Caco-2 (cell line): ENCODE measurements at regions not wholly inside any gene's neighbourhood (a gene's known extent, or its start where the extent isn't known, plus 50 kb on each side); places are given as distances from the start of the nearest gene placed in this dataset.

Experiments
- BruUV-seq: library from RNA; stranded (reverse); fragments of 400-500 nt; replicated peaks from 2 replicates; lab custom pipeline; 2021; lab: Mats Ljungman, UMichigan
- CTCF ChIA-PET: fragments of 300-600 bp; sonication (Branson Sonifier 250); formaldehyde crosslinking; loops from one replicate; lab custom pipeline; 2022; ENCODE audit warnings: antibody characterized with exemption; lab: Charles Lee
- POLR2A ChIA-PET: fragments of 300-600 bp; sonication (Branson Sonifier 250); formaldehyde crosslinking; loops from one replicate; lab custom pipeline; 2022; ENCODE audit warnings: antibody characterized with exemption; lab: Charles Lee
- DNase-seq, 2 experiments: peaks; one replicate each; pipeline versions ENCODE4 v3.0.0 to v3.0.0-alpha.2; 2020 to 2022
- H3K27me3 ChIP-seq: replicated peaks from 2 replicates; pipeline ENCODE4 v1.6.0; 2011; ENCODE audit warnings: low read length; ENCODE audit not compliant: control insufficient read depth, insufficient read depth
- H3K36me3 ChIP-seq: 2 replicates; pipeline ENCODE4 v1.5.1; 2011; ENCODE audit warnings: low read length; ENCODE audit not compliant: control insufficient read depth, insufficient read depth
- H3K4me1 ChIP-seq: fragments of 250-450 bp; sonication (Bioruptor Pico); 2 replicates; pipeline ENCODE4 v1.5.1; 2020; ENCODE audit warnings: mild to moderate bottlenecking
- H3K4me3 ChIP-seq: 2 replicates; pipeline ENCODE4 v1.5.1; 2011; ENCODE audit warnings: low read depth, mild to moderate bottlenecking, control low read depth, low read length
- H3K9me3 ChIP-seq: fragments of 250-450 bp; sonication (Bioruptor Pico); 2 replicates; pipeline ENCODE4 v1.5.1; 2020; ENCODE audit warnings: mild to moderate bottlenecking, moderate library complexity
- H3K27ac Mint-ChIP-seq: one replicate; pipeline ENCODE4 v1.8.0; 2022; ENCODE audit warnings: mixed read lengths; ENCODE audit not compliant: unreplicated experiment
- H3K27me3 Mint-ChIP-seq: one replicate; pipeline ENCODE4 v1.8.0; 2022; ENCODE audit warnings: mixed read lengths; ENCODE audit not compliant: insufficient read depth, unreplicated experiment
- H3K36me3 Mint-ChIP-seq: one replicate; pipeline ENCODE4 v1.8.0; 2022; ENCODE audit warnings: mild to moderate bottlenecking, mixed read lengths; ENCODE audit not compliant: insufficient read depth, unreplicated experiment
- H3K4me1 Mint-ChIP-seq: one replicate; pipeline ENCODE4 v1.8.0; 2022; ENCODE audit warnings: low read depth, mixed read lengths; ENCODE audit not compliant: unreplicated experiment
- H3K4me3 Mint-ChIP-seq: one replicate; pipeline ENCODE4 v1.8.0; 2022; ENCODE audit warnings: mild to moderate bottlenecking, moderate library complexity, mixed read lengths; ENCODE audit not compliant: unreplicated experiment
- H3K9me3 Mint-ChIP-seq: one replicate; pipeline ENCODE4 v1.8.0; 2022; ENCODE audit warnings: mixed read lengths; ENCODE audit not compliant: unreplicated experiment
- intact Hi-C: fragments of 100-400 bp; cut with micrococcal nuclease; formaldehyde crosslinking; loops from one replicate; pipeline ENCODE4 v1.10.0; 2022; ENCODE audit not compliant: unreplicated experiment
- TF ChIP-seq, protein P1 (sequence below), 2 experiments: fragments of 200-600 bp in 1 of 2; IDR thresholded peaks; 1 replicate in 1 of 2; 2 replicates in 1 of 2; pipeline versions ENCODE4 v1.5.1 to v1.8.0; 2011 to 2022; ENCODE audit warnings: antibody characterized with exemption in 1 of 2, control low read depth in 1 of 2, inconsistent platforms in 1 of 2, low read depth in 1 of 2, low read length in 1 of 2, mild to moderate bottlenecking in 1 of 2, moderate library complexity in 1 of 2; ENCODE audit not compliant: insufficient read depth in 1 of 2, severe bottlenecking in 1 of 2, unreplicated experiment in 1 of 2

DNA sequence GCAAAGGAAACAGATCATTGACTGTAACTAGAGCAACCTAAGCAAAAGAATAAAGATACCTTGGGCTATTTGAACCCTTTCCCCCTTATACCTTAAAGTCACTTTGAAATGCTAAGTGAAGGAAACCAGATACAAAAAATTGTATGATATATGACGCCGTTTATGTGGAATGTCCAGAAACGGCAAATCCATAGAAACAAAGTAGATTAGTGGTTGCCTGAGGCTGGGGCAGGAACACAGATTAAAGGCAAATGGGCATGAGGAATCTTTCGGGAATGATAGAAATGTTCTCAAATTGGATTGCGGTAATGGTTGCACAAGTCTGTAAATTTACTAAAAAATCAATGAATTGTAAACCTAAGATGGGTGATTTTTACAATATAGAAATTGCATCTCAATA, 160.1 kb upstream of the CCDC54 start:
- no peaks in the 10 kb centered on the region for H3K27me3 ChIP-seq

DNA sequence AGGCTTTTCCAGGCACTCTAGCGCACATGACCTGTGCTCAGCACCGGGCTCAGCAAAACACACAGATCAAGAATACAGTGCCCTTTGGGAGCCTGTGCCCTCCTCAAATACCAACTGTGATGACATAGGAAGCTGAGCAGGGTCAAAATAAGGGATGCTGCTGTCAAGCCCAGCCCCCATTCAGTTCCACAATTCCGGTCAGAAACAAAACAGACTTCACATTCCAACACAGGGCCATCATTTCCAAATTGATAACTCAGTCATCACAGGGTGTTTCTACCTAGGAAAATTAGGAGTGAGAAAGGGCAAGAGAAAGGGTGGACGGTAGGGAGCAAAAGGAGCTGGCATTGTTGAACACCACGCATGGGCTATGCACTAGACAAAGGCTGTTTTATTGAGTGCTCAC, 158.4 kb upstream of the CCDC54 start:
- DNase-seq, result no peak
- TF ChIP-seq, protein P1, sequence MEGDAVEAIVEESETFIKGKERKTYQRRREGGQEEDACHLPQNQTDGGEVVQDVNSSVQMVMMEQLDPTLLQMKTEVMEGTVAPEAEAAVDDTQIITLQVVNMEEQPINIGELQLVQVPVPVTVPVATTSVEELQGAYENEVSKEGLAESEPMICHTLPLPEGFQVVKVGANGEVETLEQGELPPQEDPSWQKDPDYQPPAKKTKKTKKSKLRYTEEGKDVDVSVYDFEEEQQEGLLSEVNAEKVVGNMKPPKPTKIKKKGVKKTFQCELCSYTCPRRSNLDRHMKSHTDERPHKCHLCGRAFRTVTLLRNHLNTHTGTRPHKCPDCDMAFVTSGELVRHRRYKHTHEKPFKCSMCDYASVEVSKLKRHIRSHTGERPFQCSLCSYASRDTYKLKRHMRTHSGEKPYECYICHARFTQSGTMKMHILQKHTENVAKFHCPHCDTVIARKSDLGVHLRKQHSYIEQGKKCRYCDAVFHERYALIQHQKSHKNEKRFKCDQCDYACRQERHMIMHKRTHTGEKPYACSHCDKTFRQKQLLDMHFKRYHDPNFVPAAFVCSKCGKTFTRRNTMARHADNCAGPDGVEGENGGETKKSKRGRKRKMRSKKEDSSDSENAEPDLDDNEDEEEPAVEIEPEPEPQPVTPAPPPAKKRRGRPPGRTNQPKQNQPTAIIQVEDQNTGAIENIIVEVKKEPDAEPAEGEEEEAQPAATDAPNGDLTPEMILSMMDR (IDR thresholded peaks at IDR 0.05; ENCODE audit: insufficient read depth in 1 of 2, low read depth in 1 of 2, low read length in 1 of 2, severe bottlenecking in 1 of 2, unreplicated experiment in 1 of 2), result no peak
- ChIA-PET POLR2A (no interaction called here), CTCF (no interaction called here)
- intact Hi-C loops, result no loop called here
- Mint-ChIP-seq H3K4me1 (no peaks in the 10 kb centered on the region), H3K27me3 (no peaks in the 10 kb centered on the region), H3K4me3 (no peak overlapping the region), H3K27ac (no peak overlapping the region), H3K9me3 (no peaks in the 10 kb centered on the region), H3K36me3 (no peaks in the 10 kb centered on the region)
- Histone ChIP-seq H3K36me3 (no peaks in the 10 kb centered on the region), H3K9me3 (no peaks in the 10 kb centered on the region), H3K4me1 (peaks cover 9% of the 10 kb centered on the region), H3K27me3 (no peaks in the 10 kb centered on the region), H3K4me3 (no peak overlapping the region)
- BruUV-seq, result no TSS peak

More for the DNA sequence above, 160.1 kb upstream of the CCDC54 start:
- Histone ChIP-seq H3K36me3 (no peaks in the 10 kb centered on the region), H3K4me1 (peaks cover 9% of the 10 kb centered on the region), H3K9me3 (no peaks in the 10 kb centered on the region), H3K4me3 (no peak overlapping the region)
- Mint-ChIP-seq H3K27me3 (no peaks in the 10 kb centered on the region), H3K36me3 (no peaks in the 10 kb centered on the region), H3K4me3 (no peak overlapping the region), H3K4me1 (no peaks in the 10 kb centered on the region), H3K27ac (no peak overlapping the region), H3K9me3 (no peaks in the 10 kb centered on the region)
- CTCF ChIA-PET, result no interaction called here
- TF ChIP-seq, protein P1 (IDR thresholded peaks at IDR 0.05; ENCODE audit: insufficient read depth in 1 of 2, low read depth in 1 of 2, low read length in 1 of 2, severe bottlenecking in 1 of 2, unreplicated experiment in 1 of 2), result no peak
- peak in 1 of 2 experiments; percentile 6 for DNase-seq
- intact Hi-C loops, result no loop called here
- BruUV-seq, result no TSS peak
- POLR2A ChIA-PET, result no interaction called here

DNA sequence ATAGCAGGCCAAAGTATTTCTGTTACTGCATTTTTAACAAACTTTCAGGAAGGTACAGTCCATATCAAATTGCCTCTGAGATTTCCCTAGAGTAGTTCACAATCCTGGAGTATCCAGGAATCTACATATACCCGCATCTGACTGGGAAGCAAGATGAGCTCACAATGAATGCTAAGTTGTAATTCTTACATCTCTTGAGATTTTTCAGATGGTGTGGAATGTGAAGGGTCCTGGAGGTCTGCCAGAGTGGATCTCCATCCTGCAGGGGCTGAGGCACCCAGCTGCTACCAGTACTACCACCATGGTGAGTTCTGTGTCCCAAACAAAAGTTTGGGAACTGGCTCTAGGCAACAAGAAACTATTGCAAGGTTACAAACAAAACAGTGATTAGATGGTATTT, 156.7 kb upstream of the CCDC54 start:
- Mint-ChIP-seq H3K4me1 (no peaks in the 10 kb centered on the region), H3K9me3 (no peaks in the 10 kb centered on the region), H3K27ac (no peak overlapping the region), H3K27me3 (no peaks in the 10 kb centered on the region), H3K36me3 (no peaks in the 10 kb centered on the region), H3K4me3 (no peak overlapping the region)
- BruUV-seq, result no TSS peak
- H3K27me3 ChIP-seq, result no peaks in the 10 kb centered on the region
- POLR2A ChIA-PET, result no interaction called here
- no peaks in the 10 kb centered on the region for H3K36me3 ChIP-seq
- TF ChIP-seq, protein P1 (IDR thresholded peaks at IDR 0.05; ENCODE audit: insufficient read depth in 1 of 2, low read depth in 1 of 2, low read length in 1 of 2, severe bottlenecking in 1 of 2, unreplicated experiment in 1 of 2), result no peak
- no peak overlapping the region for H3K4me3 ChIP-seq
- CTCF ChIA-PET, result no interaction called here
- H3K4me1 ChIP-seq, result peaks cover 9% of the 10 kb centered on the region
- DNase-seq, result no peak
- intact Hi-C loops, result no loop called here
- H3K9me3 ChIP-seq, result no peaks in the 10 kb centered on the region
